GM21619 (cell line): ENCODE measurements at regions not wholly inside any gene's neighbourhood (a gene's known extent, or its start where the extent isn't known, plus 50 kb on each side); places are given as distances from the start of the nearest gene placed in this dataset.

Experiments
- ATAC-seq: cut with Tn5 transposase; IDR thresholded peaks from one replicate; pipeline ENCODE4 v1.9.1; 2021; ENCODE audit not compliant: unreplicated experiment

DNA sequence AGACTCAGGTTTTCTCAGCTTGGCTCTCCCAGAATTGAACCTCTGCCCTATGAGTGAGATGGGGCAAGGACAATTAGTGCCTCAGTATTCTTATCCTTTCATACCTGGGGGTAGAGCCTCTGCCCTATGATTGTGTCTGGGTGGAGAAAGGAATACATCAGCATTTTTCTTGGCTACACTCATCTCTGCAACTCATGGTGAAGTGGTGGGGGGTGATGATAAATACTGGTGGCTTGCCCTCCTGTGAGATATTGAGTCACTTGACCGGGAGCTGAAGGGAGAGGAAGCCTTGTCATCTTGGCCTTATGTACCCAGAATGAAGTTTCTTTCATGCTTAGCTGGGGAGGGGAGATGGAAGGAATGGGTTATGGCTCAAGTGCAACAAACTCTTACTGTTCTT is 71.3 kb upstream of the ENOX2 start:
- no peak for ATAC-seq

DNA sequence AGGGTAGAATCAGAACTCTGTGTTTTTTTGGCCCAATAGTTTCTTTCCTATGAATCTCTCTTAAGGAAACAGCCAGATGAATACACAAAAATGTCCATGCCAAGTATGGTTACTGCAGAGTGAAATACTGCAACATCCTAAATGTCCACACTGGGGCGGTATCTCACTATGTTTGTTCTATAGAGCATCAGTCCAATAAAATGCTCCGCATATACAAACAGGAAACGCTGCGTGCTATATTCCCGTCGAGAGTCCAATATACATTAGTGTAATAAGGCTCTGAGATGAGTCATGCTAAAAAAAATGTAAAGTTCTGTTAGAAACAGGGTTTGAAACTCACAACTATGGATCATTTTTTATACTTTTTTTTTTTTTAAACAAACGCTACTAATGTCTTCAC is 72.9 kb upstream of the ENOX2 start:
- ATAC-seq = peak; percentile 76

DNA sequence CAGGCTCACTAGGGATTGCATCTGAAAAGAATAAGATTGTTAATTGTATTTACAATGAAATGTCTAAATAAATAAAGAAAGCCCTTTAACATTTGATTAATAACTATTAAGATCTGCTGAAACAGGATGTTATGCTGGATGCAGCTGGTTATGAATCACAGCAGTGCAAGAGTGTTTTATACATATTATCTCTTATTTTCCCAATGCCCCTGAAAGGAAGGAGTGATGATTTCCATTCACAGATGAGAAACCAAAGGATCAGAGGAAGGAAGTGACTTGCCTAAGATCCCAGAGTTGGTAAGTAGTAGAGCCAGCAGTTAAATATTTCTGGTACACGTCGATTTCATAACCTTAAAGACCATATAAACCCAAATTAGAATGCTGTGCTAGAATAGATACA is 76.3 kb upstream of the ARHGAP36 start:
- ATAC-seq = no peak

DNA sequence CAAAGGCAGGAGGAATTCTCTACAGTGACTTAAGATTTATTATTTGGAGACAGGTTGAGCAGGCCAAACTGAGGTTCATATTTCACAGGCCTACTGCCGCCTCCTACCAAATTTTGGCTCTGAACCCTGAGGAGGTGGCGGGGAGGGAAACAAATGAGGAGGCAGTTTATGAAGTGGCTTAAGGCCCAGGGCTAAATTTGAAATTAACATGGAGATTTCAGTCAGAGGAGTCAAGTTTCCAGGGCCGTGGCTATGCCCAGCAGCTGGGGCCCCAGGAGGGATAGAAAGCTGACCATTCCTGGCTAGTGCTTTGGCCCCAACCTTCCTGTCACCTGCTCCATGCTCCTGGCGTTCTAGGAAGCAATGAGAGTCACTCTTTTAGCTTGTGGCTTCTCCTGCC is 73.4 kb upstream of the ARHGAP36 start:
- no peak for ATAC-seq

DNA sequence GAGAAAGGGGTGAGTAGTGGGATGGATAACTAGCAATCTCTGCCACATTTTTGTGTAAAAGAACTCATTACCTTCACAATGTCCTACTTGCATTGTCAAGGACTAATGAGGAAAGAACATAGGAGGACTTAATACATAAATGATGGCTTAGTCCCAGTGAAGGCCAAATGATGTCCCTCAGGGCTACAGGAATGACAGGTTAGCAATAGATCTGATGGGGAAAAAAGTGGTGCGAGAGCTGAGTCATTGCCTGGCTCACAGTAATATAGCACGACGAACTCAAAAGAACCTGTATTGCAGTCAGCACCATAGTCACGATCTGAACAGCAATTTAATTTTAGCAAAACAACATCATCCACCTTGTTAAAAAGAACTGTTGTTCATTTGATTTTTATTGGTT is 70.9 kb upstream of the ARHGAP36 start:
- ATAC-seq = no peak

DNA sequence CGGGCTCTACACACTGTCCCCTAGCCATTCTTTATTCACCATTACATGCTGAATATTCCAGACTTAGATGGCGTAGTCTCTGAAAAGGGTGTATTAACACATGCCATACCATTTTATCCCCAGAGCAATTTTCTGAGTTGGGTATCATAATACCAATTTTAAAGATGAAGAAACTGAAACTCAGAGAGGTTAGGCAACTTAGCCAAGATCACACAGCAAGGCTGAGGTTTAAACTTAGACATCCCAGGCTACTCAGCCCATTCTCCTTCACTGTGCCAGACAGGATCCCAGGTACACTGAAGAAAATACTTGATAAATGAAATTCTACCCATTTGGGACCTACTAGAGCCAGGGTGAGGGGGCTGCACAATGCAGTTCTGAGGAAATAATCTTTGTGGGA is 67.4 kb upstream of the ARHGAP36 start:
- ATAC-seq = no peak

DNA sequence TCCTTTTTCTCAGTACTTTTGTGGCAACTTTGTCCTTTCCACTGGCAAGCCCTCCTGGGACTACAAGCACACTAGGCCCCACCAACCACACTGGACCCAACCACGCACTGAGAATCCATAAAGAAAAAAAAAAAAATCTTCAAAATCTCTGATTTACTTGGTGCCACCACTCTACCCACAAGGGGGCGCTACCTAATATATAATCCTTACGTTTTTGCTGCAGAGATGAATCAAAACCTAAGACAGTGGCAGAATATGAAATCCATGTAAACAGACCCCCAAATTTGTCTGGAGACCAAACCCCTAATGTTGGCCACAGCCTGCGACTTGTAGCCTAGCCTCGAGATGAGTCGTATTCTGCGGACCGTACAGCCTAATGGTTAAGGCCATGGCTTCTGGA is 63.5 kb upstream of the ARHGAP36 start:
- no peak for ATAC-seq

DNA sequence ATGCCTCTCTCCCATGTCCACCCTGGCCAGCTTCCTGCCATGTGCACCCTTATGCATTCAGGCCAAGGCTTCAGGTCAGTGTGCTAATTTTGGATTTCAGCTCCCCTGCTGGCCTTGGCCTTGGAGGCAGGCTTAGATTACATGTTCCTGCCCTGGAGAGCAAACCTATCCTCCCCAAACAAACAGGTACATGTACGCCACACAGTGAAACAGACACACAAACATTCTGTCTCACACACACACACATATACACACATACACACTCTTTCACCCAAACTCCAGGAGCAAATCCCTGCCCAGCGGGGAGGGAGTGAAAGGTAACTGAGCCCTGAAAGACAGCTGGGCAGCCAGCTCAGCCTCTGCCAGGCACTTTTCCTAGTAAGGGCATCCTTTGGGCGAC is 62.7 kb upstream of the ARHGAP36 start:
- ATAC-seq = no peak

DNA sequence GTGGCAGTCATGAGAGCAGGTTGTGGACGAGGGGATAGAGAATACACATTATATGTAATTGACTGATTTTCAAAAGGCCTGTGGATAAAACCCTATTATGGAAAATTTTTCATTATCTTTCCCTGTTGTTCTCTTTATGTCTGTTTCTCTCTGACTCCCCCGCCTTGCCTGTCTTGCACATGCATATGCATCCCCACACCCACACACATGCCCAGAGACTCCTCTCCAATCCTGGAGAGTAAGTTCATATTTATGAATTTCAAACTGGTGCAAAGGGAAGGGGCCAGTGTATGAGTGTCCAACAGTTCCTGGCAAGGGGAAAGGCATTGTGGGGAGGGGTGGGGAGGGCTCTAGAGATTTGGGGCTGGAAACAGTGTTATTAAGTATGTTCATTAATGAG is 60.8 kb upstream of the ARHGAP36 start:
- no peak for ATAC-seq

DNA sequence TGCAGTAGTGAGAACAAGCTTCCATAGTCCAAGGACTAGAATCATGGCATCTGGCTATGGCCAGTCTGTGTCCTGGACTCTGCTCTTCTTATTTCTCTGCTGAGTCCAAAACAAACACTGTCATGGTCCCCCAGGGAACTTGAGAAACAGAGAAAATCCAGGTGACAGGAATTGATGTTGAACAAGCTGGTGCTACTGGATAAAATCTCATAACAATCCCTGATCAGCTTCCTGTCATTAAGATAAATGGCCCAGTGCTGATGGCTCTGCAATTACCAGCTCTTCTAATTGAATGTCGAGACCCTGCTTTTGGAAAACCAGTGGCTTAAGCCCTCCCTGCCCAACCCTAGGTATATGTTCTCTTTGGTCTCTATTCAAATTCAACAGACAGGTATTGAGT is 58.8 kb upstream of the ARHGAP36 start:
- ATAC-seq = no peak
